ENCODE measurements at regions not wholly inside any gene's neighbourhood (a gene's known extent, or its start where the extent isn't known, plus 50 kb on each side); places are given as distances from the start of the nearest gene placed in this dataset.
A peak's percentile ranks its signal among the peaks of the same experiment; 100 is the strongest.
"Not testable (repeated sequence)": the region's sequence is repeated elsewhere in the genome, so short reads cannot be mapped to it uniquely, and the experiment has no call there.

GRCh38 chr5:1647580-1647979 lies 123.8 kb upstream of the LPCAT1 start:
- DNase-seq (ENCODE audit: low read depth, low spot score) = no peak
- Histone ChIP-seq H3K4me1 (ENCODE audit: control insufficient read depth, insufficient read depth, low read length) (peaks cover 3% of the 10 kb centered on the region), H3K27ac (ENCODE audit: low read length) (no peak overlapping the region), H3K4me3 (ENCODE audit: low read depth in 2 of 2, low read length in 2 of 2) (no peak overlapping the region), H3K27me3 (ENCODE audit: control insufficient read depth, insufficient read depth, low read length) (peaks cover 8% of the 10 kb centered on the region), H3K36me3 (ENCODE audit: control insufficient read depth, insufficient read depth, low read length) (no peaks in the 10 kb centered on the region), H3K9me3 (ENCODE audit: control insufficient read depth, insufficient read depth, low read depth, low read length) (no peaks in the 10 kb centered on the region)
- CTCF ChIA-PET = no interaction called here
- TF ChIP-seq SIN3A (IDR thresholded peaks at IDR 0.05; ENCODE audit: borderline replicate concordance, insufficient read depth, low read depth, low read length) (no peak), TCF7L2 (IDR thresholded peaks at IDR 0.05; ENCODE audit: low read depth, low read length) (no peak), CTCF (IDR thresholded peaks at IDR 0.05) (no peak), REST (IDR thresholded peaks at IDR 0.05; ENCODE audit: insufficient read depth in 1 of 2, low read depth in 2 of 2, low read length in 1 of 2) (no peak), POLR2AphosphoS5 (IDR thresholded peaks at IDR 0.05; ENCODE audit: low read depth, low read length) (no peak)
- no TSS peak for BruUV-seq (replicated peaks)
- no peak for ATAC-seq
- intact Hi-C loops (cut with micrococcal nuclease; ENCODE audit: unreplicated experiment) = loop anchor here (10.0 kb wide), 2 partner anchors 53 to 473 kb away; no protein-coding TSS in a partner anchor
- POLR2A ChIA-PET = no interaction called here
- in situ Hi-C loops (cut with HindIII; ENCODE audit: low pct_unique_long_range_greater_than_20kb, low sequenced_read_pairs) = no loop called here

DNA sequence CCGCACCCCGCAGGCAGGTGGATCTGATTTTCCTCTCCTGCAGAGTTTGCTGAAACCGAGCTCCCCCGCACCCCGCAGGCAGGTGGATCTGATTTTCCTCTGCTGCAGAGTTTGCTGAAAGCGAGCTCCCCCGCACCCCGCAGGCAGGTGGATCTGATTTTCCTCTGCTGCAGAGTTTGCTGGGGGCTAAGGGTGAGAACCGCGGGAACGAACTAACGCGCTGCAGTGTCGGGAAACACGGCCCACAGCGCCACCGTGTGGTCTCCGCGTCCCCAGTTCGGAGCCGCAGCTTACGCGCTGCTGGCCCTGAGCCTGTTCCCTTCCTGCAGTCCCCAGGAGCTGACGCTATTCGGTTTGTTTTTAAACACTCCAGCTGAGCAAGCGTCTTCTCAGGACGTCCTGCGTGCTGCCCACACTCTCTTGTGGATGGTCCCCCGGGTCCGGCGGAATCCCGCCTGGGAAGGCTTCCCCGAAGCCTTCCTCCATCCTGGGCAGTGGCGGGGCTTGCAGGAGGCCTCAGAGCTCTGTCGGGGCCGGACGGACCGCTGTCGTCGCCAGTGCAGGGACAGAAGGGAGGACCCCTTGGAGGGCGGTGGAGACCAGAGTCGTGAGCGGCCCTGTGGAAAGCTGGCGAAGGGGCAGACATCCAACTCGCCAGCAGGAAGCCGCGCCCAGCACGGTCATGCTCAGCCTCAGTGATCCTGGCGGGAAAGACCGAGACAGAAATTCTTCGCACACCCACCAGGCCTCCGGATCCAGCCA lies 121.2 kb upstream of the LPCAT1 start:
- intact Hi-C loops (cut with micrococcal nuclease; ENCODE audit: unreplicated experiment) = loop anchor here (10.0 kb wide), 2 partner anchors 50 to 470 kb away; no protein-coding TSS in a partner anchor
- CTCF ChIA-PET = interaction anchor here (0.6 to 1.2 kb wide), 8 partner anchors 39 to 472 kb away, joined by 3 to 18 read pairs (median 3); no protein-coding TSS in a partner anchor
- in situ Hi-C loops (cut with HindIII; ENCODE audit: low pct_unique_long_range_greater_than_20kb, low sequenced_read_pairs) = no loop called here
- peak; percentile 66 for DNase-seq (ENCODE audit: low read depth, low spot score)
- no TSS peak for BruUV-seq (replicated peaks)
- no peaks in the 10 kb centered on the region for H3K36me3 ChIP-seq (ENCODE audit: control insufficient read depth, insufficient read depth, low read length)
- TF ChIP-seq CTCF (IDR thresholded peaks at IDR 0.05) = peak; percentile 86
- TF ChIP-seq SIN3A (IDR thresholded peaks at IDR 0.05; ENCODE audit: borderline replicate concordance, insufficient read depth, low read depth, low read length) = no peak
- H3K4me3 ChIP-seq (ENCODE audit: low read depth in 2 of 2, low read length in 2 of 2) = peak overlapping the region in 1 of 2 experiments; percentile 32; a peak in 1 of 4 replicates
- H3K9me3 ChIP-seq (ENCODE audit: control insufficient read depth, insufficient read depth, low read depth, low read length) = no peaks in the 10 kb centered on the region
- POLR2A ChIA-PET = no interaction called here
- peak; percentile 92 for ATAC-seq
- peaks cover 8% of the 10 kb centered on the region for H3K27me3 ChIP-seq (ENCODE audit: control insufficient read depth, insufficient read depth, low read length)
- no peak overlapping the region for H3K27ac ChIP-seq (ENCODE audit: low read length)
- H3K4me1 ChIP-seq (ENCODE audit: control insufficient read depth, insufficient read depth, low read length) = peaks cover 6% of the 10 kb centered on the region

DNA sequence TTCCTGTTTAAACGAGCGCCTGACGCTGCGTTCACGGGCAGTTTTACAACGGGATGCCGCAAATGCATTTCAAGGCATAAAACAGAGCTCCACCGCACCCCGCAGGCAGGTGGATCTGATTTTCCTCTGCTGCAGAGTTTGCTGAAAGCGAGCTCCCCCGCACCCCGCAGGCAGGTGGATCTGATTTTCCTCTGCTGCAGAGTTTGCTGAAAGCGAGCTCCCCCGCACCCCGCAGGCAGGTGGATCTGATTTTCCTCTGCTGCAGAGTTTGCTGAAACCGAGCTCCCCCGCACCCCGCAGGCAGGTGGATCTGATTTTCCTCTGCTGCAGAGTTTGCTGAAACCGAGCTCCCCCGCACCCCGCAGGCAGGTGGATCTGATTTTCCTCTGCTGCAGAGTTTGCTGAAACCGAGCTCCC lies 120.6 kb upstream of the LPCAT1 start:
- H3K4me3 ChIP-seq (ENCODE audit: low read depth in 2 of 2, low read length in 2 of 2) = not testable (repeated sequence)

More for the DNA sequence above, 120.6 kb upstream of the LPCAT1 start:
- intact Hi-C loops (cut with micrococcal nuclease; ENCODE audit: unreplicated experiment) = loop anchor here (10.0 kb wide), 2 partner anchors 50 to 470 kb away; no protein-coding TSS in a partner anchor
- H3K36me3 ChIP-seq (ENCODE audit: control insufficient read depth, insufficient read depth, low read length); in situ Hi-C loops (cut with HindIII; ENCODE audit: low pct_unique_long_range_greater_than_20kb, low sequenced_read_pairs); H3K4me1 ChIP-seq (ENCODE audit: control insufficient read depth, insufficient read depth, low read length); H3K27me3 ChIP-seq (ENCODE audit: control insufficient read depth, insufficient read depth, low read length); ATAC-seq; DNase-seq (ENCODE audit: low read depth, low spot score); H3K27ac ChIP-seq (ENCODE audit: low read length); POLR2A ChIA-PET; BruUV-seq (replicated peaks); H3K9me3 ChIP-seq (ENCODE audit: control insufficient read depth, insufficient read depth, low read depth, low read length): not testable (repeated sequence)
- CTCF ChIA-PET = interaction anchor here (0.6 to 1.2 kb wide), 5 partner anchors 50 to 471 kb away, joined by 3 to 4 read pairs (median 3); no protein-coding TSS in a partner anchor

All from Panc1 (cell line).